CD4-positive, alpha-beta memory T cell (primary cell): ENCODE measurements at regions not wholly inside any gene's neighbourhood (a gene's known extent, or its start where the extent isn't known, plus 50 kb on each side); places are given as distances from the start of the nearest gene placed in this dataset.

Experiments used
- CTCF ChIA-PET: fragments of 350-600 bp; sonication (Branson Sonifier 250); formaldehyde crosslinking; loops from one replicate; lab custom pipeline; 2021; ENCODE audit warnings: inconsistent platforms; ENCODE audit not compliant: partially characterized antibody; lab: Charles Lee
- POLR2A ChIA-PET: fragments of 350-600 bp; sonication (Branson Sonifier 250); formaldehyde crosslinking; loops from one replicate; lab custom pipeline; 2021; ENCODE audit not compliant: partially characterized antibody; lab: Charles Lee
- DNase-seq, 5 donors: peaks; one replicate each; pipeline versions ENCODE4 v3.0.0 to v3.0.0-alpha.2; 2020 to 2022; ENCODE audit warnings: mixed read lengths in 1 of 5
- H3K27ac ChIP-seq: one replicate; pipeline ENCODE4 v1.7.0; 2013; ENCODE audit warnings: low read depth, low read length
- H3K27me3 ChIP-seq: 2 replicates; pipeline ENCODE4 v1.7.0; 2013; ENCODE audit warnings: mild to moderate bottlenecking, low read length, moderate library complexity; ENCODE audit not compliant: insufficient read depth
- H3K36me3 ChIP-seq: 2 replicates; pipeline ENCODE4 v1.7.0; 2013; ENCODE audit warnings: mild to moderate bottlenecking, low read length, moderate library complexity; ENCODE audit not compliant: insufficient read depth
- H3K4me1 ChIP-seq: 2 replicates; pipeline ENCODE4 v1.7.0; 2013; ENCODE audit warnings: mild to moderate bottlenecking, low read length, moderate library complexity; ENCODE audit not compliant: insufficient read depth
- H3K4me3 ChIP-seq, 2 donors: one replicate each; pipeline ENCODE4 v1.7.0; 2013; ENCODE audit warnings: low read length in 2 of 2, mild to moderate bottlenecking in 1 of 2
- H3K9me3 ChIP-seq, 2 donors: one replicate each; pipeline ENCODE4 v1.7.0; 2013; ENCODE audit warnings: low read length in 2 of 2, control low read depth in 1 of 2; ENCODE audit not compliant: control insufficient read depth in 1 of 2
- H3K27ac Mint-ChIP-seq, 7 donors: one replicate each; pipeline ENCODE4 v1.8.0; 2020 to 2021; ENCODE audit warnings: mixed read lengths in 7 of 7, mild to moderate bottlenecking in 6 of 7, inconsistent platforms in 3 of 7, moderate library complexity in 3 of 7
- H3K27me3 Mint-ChIP-seq, 2 donors: one replicate each; pipeline ENCODE4 v1.8.0; 2020 to 2021; ENCODE audit warnings: mixed read lengths in 2 of 2
- H3K36me3 Mint-ChIP-seq, 2 donors: one replicate each; pipeline ENCODE4 v1.8.0; 2020 to 2021; ENCODE audit warnings: mixed read lengths in 2 of 2, inconsistent platforms in 1 of 2, mild to moderate bottlenecking in 1 of 2
- H3K4me1 Mint-ChIP-seq, 4 donors: one replicate each; pipeline ENCODE4 v1.8.0; 2020 to 2021; ENCODE audit warnings: mixed read lengths in 4 of 4, mild to moderate bottlenecking in 1 of 4
- H3K4me3 Mint-ChIP-seq, 8 donors: one replicate each; pipeline ENCODE4 v1.8.0; 2020 to 2021; ENCODE audit warnings: mixed read lengths in 8 of 8, mild to moderate bottlenecking in 7 of 8, moderate library complexity in 6 of 8, inconsistent platforms in 3 of 8
- H3K9me3 Mint-ChIP-seq, 8 donors: one replicate each; pipeline ENCODE4 v1.8.0; 2020 to 2021; ENCODE audit warnings: mixed read lengths in 8 of 8, mild to moderate bottlenecking in 5 of 8, inconsistent platforms in 3 of 8, moderate library complexity in 1 of 8
- intact Hi-C: fragments of 100-400 bp; cut with micrococcal nuclease; formaldehyde crosslinking; loops from one replicate; pipeline ENCODE4 v1.15.1; 2023

- Histone ChIP-seq H3K4me3 (no peak overlapping the region), H3K36me3 (no peaks in the 10 kb centered on the region), H3K9me3 (no peaks in the 10 kb centered on the region), H3K27me3 (no peaks in the 10 kb centered on the region), H3K4me1 (no peaks in the 10 kb centered on the region), H3K27ac (no peak overlapping the region)
- H3K4me1 Mint-ChIP-seq: peaks cover 0 to 5% (median 1%) of the 10 kb centered on the region in 4 donors
- ChIA-PET CTCF (interaction anchor here (1.7 kb wide), 1 partner anchor 10 kb away, joined by 6 read pairs; no protein-coding TSS in a partner anchor), POLR2A (no interaction called here)
- no peaks in the 10 kb centered on the region for H3K36me3 Mint-ChIP-seq
- no peak for DNase-seq
- intact Hi-C loops: no loop called here
- H3K27ac Mint-ChIP-seq: no peak overlapping the region
- peaks cover 1 to 2% of the 10 kb centered on the region in 2 donors for H3K27me3 Mint-ChIP-seq
- H3K4me3 Mint-ChIP-seq: no peak overlapping the region
- peaks cover 0 to 5% (median 3%) of the 10 kb centered on the region in 8 donors for H3K9me3 Mint-ChIP-seq
These were observed 98.9 kb downstream of the ACTL7B start for GRCh38 chr9:108756746-108757490.

DNA sequence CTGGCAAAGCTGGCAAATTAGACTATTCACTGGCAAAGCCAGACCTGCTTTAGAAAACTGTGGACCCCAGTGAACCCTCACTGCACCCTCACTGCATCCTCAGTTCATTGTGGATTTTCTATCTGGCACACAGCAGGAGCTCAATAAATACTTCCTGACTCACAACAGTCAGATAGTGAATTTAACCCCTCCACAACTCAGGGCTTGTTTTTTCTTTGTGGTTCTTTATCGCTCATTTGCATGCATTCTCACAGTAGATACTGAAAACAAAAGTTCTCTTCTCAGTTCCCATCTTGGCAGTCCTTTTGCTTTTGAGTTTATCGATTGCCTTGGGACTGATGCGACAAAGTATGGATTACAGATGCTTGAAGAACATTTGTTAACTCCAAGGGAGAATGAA, 99.8 kb downstream of the ACTL7B start:
- no peak overlapping the region for H3K27ac Mint-ChIP-seq
- intact Hi-C loops: no loop called here
- Histone ChIP-seq H3K4me1 (no peaks in the 10 kb centered on the region), H3K9me3 (no peaks in the 10 kb centered on the region), H3K4me3 (no peak overlapping the region), H3K36me3 (no peaks in the 10 kb centered on the region), H3K27ac (no peak overlapping the region), H3K27me3 (no peaks in the 10 kb centered on the region)
- H3K4me1 Mint-ChIP-seq: no peaks in the 10 kb centered on the region
- no peaks in the 10 kb centered on the region for H3K36me3 Mint-ChIP-seq
- H3K9me3 Mint-ChIP-seq: peaks cover 0 to 5% (median 3%) of the 10 kb centered on the region in 8 donors
- peaks cover 1 to 2% of the 10 kb centered on the region in 2 donors for H3K27me3 Mint-ChIP-seq
- ChIA-PET POLR2A (no interaction called here), CTCF (no interaction called here)
- no peak overlapping the region for H3K4me3 Mint-ChIP-seq
- DNase-seq: no peak

- POLR2A ChIA-PET: no interaction called here
- CTCF ChIA-PET: no interaction called here
- H3K27ac Mint-ChIP-seq: no peak overlapping the region
- no peaks in the 10 kb centered on the region for H3K27me3 ChIP-seq
- no peaks in the 10 kb centered on the region for H3K27me3 Mint-ChIP-seq
- H3K36me3 ChIP-seq: no peaks in the 10 kb centered on the region
- H3K4me1 Mint-ChIP-seq: no peaks in the 10 kb centered on the region
- no peaks in the 10 kb centered on the region for H3K36me3 Mint-ChIP-seq
- intact Hi-C loops: no loop called here
- no peak overlapping the region for H3K4me3 Mint-ChIP-seq
- H3K27ac ChIP-seq: no peak overlapping the region
- no peaks in the 10 kb centered on the region for H3K4me1 ChIP-seq
- peaks cover 0 to 4% (median 2%) of the 10 kb centered on the region in 8 donors for H3K9me3 Mint-ChIP-seq
- H3K4me3 ChIP-seq: no peak overlapping the region
- DNase-seq: no peak
- no peaks in the 10 kb centered on the region for H3K9me3 ChIP-seq
These were observed 104.4 kb downstream of the ACTL7B start for GRCh38 chr9:108751369-108751768.

GRCh38 chr9:108750661-108751215, 105.0 kb downstream of the ACTL7B start:
- intact Hi-C loops: no loop called here

GRCh38 chr9:108748776-108749175, 107.0 kb downstream of the ACTL7B start:
- Mint-ChIP-seq H3K27ac (no peak overlapping the region), H3K9me3 (peaks cover 0 to 4% (median 1%) of the 10 kb centered on the region in 8 donors), H3K4me1 (no peaks in the 10 kb centered on the region), H3K36me3 (no peaks in the 10 kb centered on the region), H3K27me3 (no peaks in the 10 kb centered on the region), H3K4me3 (no peak overlapping the region)
- intact Hi-C loops: no loop called here
- no peak overlapping the region for H3K27ac ChIP-seq
- ChIA-PET POLR2A (no interaction called here), CTCF (no interaction called here)
- no peak for DNase-seq
- H3K4me1 ChIP-seq: no peaks in the 10 kb centered on the region
- no peaks in the 10 kb centered on the region for H3K27me3 ChIP-seq
- H3K4me3 ChIP-seq: no peak overlapping the region
- no peaks in the 10 kb centered on the region for H3K9me3 ChIP-seq
- H3K36me3 ChIP-seq: no peaks in the 10 kb centered on the region

More at GRCh38 chr9:108750661-108751215, 105.0 kb downstream of the ACTL7B start:
- H3K27ac Mint-ChIP-seq: no peak overlapping the region
- ChIA-PET POLR2A (no interaction called here), CTCF (no interaction called here)
- peaks cover 0 to 4% (median 2%) of the 10 kb centered on the region in 8 donors for H3K9me3 Mint-ChIP-seq
- no peaks in the 10 kb centered on the region for H3K36me3 ChIP-seq
- H3K4me3 Mint-ChIP-seq: no peak overlapping the region
- no peaks in the 10 kb centered on the region for H3K4me1 Mint-ChIP-seq
- H3K27ac ChIP-seq: no peak overlapping the region
- H3K4me3 ChIP-seq: no peak overlapping the region
- no peaks in the 10 kb centered on the region for H3K36me3 Mint-ChIP-seq
- H3K4me1 ChIP-seq: no peaks in the 10 kb centered on the region
- no peaks in the 10 kb centered on the region for H3K27me3 Mint-ChIP-seq
- no peak for DNase-seq
- H3K9me3 ChIP-seq: no peaks in the 10 kb centered on the region
- H3K27me3 ChIP-seq: no peaks in the 10 kb centered on the region

DNA sequence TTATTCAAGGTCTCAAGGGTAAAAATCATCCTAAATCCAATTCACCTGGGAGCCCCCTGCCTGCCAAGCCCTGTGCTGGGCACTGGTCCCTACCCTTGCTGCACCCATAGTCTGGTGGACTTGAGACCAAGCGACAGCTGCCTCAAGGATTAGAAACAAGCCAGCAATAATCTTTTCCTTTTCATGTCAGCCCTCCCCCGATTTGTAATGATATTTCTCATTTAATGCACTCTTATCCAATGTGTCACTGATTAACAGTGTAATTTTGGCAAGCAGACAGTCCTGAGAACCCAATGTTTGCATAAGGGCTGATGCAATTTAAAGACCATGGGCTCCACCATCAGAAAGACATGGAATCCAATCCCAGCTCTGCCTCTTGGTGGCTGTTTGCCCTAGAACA, 108.9 kb downstream of the ACTL7B start:
- no peaks in the 10 kb centered on the region for H3K9me3 Mint-ChIP-seq
- CTCF ChIA-PET: no interaction called here
- H3K36me3 ChIP-seq: no peaks in the 10 kb centered on the region
- H3K4me1 ChIP-seq: no peaks in the 10 kb centered on the region
- POLR2A ChIA-PET: no interaction called here
- no peaks in the 10 kb centered on the region for H3K36me3 Mint-ChIP-seq
- H3K27me3 ChIP-seq: no peaks in the 10 kb centered on the region
- H3K4me3 ChIP-seq: no peak overlapping the region
- no peak overlapping the region for H3K27ac Mint-ChIP-seq
- no peak overlapping the region for H3K4me3 Mint-ChIP-seq
- H3K27me3 Mint-ChIP-seq: no peaks in the 10 kb centered on the region
- H3K9me3 ChIP-seq: no peaks in the 10 kb centered on the region
- intact Hi-C loops: no loop called here
- no peak overlapping the region for H3K27ac ChIP-seq
- DNase-seq: no peak
- no peaks in the 10 kb centered on the region for H3K4me1 Mint-ChIP-seq

- Mint-ChIP-seq H3K9me3 (no peaks in the 10 kb centered on the region), H3K27me3 (no peaks in the 10 kb centered on the region), H3K36me3 (no peaks in the 10 kb centered on the region), H3K27ac (no peak overlapping the region), H3K4me3 (no peak overlapping the region), H3K4me1 (no peaks in the 10 kb centered on the region)
- ChIA-PET POLR2A (no interaction called here), CTCF (no interaction called here)
- no peak overlapping the region for H3K4me3 ChIP-seq
- DNase-seq: no peak
- H3K36me3 ChIP-seq: no peaks in the 10 kb centered on the region
- no peak overlapping the region for H3K27ac ChIP-seq
- no peaks in the 10 kb centered on the region for H3K9me3 ChIP-seq
- intact Hi-C loops: no loop called here
- no peaks in the 10 kb centered on the region for H3K27me3 ChIP-seq
- no peaks in the 10 kb centered on the region for H3K4me1 ChIP-seq
These were observed 109.8 kb downstream of the ACTL7B start for GRCh38 chr9:108746001-108746400.
